Fibroblast of skin of abdomen (primary cell): ENCODE measurements at regions not wholly inside any gene's neighbourhood (a gene's known extent, or its start where the extent isn't known, plus 50 kb on each side); places are given as distances from the start of the nearest gene placed in this dataset.
A peak's percentile ranks its signal among the peaks of the same experiment; 100 is the strongest.
"Not testable (repeated sequence)": the region's sequence is repeated elsewhere in the genome, so short reads cannot be mapped to it uniquely, and the experiment has no call there.

Source experiments
- DNase-seq: peaks from one replicate; pipeline ENCODE4 v3.0.0-alpha.2; 2013

DNA sequence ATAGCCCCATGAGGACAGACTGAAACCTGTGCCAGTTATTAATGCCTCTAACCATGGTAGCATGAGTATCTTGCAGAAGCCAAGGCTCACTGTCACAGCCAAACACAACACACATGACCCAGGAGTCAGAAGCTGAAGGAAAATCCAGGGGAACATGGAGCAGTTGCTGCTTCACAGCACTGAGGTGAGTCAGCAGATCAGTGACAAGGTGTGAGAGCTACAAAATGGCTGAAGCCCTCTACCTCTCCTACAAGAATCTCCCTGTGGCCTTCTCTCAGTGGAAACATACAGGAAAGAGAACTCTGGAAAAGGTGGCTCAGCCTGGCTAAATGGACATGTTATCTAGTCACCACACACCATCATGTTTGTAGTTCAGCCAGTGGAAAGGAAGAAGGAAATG, 93.5 kb downstream of the NAB1 start:
- DNase-seq, result no peak

DNA sequence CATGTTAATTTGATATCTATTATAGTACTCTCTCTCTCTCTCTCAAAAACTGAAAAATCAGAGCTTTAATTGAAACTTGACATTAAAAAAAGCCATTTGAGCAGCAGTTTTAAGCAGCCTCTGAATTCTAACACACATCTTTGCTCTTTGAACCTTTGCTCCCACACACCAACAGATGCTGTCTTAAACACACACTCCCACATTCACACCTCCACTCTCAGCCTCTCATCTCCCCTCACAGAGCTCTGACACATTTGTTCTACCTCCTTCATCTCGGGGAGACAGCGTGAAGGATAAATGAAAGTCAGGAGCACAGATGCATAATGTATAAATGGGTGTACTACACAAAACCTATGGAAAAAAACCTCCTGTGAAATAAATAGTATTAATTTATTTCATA, 95.2 kb downstream of the NAB1 start:
- no peak for DNase-seq

DNA sequence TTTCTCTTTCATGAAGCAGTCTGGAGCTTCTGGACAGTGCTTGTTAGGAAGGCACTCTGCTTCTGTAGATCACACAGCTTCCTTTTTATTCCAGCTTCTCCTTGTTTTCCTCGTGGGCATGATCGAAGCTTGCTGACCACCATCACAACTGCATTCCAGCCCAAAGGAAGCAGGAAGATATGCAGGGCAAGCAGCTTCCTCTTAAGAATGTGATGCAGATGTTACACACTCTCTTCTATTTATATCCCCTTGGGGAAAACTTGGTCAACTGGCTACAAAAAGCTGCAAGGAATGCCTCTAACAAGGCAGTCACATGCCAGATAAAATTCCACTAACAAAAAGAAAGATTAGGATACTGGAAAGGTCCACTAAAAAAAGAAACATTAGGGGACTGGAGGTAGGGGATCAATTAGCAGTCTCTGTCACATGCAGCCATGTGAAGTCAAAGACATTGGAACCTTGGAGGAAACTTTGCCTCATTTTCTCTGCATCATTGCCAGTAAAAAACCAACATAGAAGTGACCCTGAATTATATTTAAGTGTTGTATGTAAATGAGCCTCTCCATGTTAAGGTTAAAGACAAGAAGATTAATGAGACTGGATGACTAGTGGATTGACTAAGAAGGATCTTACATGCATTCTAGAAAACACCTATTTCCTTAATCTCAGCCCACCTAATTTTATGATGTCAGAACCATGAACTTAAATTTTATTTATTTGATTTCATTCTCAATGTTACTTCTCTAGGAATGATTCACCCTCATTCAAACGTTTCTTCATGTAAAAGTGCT, 98.3 kb downstream of the NAB1 start:
- DNase-seq, result peak; percentile 68

- DNase-seq, result no peak
Measured at GRCh38 chr2:190748966-190749365, 100.1 kb downstream of the NAB1 start.

GRCh38 chr2:190755772-190756415, 107.0 kb downstream of the NAB1 start:
- peak; percentile 39 for DNase-seq

- DNase-seq, result peak; percentile 70
Measured at GRCh38 chr2:190759749-190760213, 110.9 kb downstream of the NAB1 start.

DNA sequence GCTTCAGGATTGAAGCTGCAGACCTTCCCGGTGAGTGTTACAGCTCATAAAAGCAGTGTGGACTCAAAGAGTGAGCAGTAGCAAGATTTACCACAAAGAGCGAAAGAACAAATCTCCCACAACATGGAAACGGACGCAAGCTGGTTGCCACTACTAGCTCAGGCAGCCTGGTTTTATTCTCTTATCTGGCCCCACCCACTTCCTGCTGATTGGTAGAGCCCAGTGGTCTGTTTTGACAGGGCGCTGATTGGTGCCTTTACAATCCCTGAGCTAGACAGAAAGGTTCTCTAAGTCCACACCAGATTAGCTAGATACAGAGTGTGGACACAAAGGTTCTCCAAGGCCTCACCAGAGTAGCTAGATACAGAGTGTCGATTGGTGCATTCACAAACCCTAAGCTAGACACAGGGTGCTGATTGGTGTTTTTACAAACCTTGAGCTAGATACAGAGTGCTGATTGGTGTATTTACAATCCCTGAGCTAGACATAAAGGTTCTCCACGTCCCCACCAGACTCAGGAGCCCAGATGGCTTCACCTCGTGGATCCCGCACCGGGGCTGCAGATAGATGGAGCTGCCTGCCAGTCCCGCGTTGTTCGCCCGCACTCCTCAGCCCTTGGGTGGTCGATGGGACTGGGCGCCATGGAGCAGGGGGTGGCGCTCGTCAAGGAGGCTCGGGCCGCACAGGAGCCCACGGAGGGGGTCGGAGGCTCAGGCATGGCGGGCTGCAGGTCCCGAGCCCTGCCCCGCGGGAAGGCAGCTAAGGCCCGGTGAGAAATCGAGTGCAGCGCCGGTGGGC, 111.7 kb downstream of the NAB1 start:
- not testable (repeated sequence) for DNase-seq

- DNase-seq, result not testable (repeated sequence)
Measured at GRCh38 chr2:190761216-190761615, 112.3 kb downstream of the NAB1 start.

- DNase-seq, result no peak
Measured at GRCh38 chr2:190762566-190762965, 113.7 kb downstream of the NAB1 start.

DNA sequence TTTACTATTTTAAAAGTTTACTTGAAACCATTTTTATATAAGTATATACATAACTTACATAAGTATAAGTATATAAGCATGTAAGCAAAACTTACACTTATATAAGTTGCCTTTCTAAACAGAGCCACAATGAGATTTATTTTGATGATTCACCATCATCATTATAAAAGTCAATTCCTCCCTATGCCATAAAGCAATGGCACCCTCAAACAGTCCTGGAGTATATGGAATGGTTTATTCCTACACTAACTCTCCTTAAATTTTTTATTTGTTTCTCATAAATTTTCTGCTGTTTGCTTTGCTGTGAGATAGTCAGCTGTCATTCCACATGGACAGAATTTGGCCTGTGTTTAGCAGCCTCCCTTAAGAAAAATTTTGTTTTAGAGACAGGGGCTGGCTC, 114.2 kb downstream of the NAB1 start:
- no peak for DNase-seq

DNA sequence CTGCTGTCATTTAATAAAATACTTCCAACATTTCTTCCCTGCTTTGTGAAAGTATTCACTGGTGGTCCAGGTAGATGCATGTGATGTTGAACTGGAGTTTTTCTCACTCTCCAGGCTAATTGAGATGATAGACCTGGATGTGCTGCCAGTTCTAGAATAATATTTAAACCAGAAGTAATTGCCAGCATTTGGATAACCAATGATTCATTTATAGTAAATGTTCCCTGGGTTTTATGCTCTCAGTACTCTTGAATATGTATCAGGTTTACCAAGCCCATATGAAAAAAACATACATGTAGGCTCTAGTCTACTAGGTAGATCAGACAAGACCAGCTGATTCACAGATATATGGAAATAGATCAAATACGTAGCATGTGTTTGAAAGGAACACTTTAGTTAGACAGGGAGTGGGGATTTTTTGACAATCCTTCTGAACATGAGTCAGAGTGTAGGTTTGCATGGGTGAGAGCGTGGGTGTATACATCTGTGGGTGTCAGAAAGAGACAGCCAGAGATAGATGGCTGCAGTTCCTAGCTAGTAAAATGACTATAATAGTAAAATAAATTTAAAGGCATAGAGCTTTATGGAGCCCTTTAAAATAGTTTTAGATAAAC, 115.1 kb downstream of the NAB1 start:
- DNase-seq, result peak; percentile 43

DNA sequence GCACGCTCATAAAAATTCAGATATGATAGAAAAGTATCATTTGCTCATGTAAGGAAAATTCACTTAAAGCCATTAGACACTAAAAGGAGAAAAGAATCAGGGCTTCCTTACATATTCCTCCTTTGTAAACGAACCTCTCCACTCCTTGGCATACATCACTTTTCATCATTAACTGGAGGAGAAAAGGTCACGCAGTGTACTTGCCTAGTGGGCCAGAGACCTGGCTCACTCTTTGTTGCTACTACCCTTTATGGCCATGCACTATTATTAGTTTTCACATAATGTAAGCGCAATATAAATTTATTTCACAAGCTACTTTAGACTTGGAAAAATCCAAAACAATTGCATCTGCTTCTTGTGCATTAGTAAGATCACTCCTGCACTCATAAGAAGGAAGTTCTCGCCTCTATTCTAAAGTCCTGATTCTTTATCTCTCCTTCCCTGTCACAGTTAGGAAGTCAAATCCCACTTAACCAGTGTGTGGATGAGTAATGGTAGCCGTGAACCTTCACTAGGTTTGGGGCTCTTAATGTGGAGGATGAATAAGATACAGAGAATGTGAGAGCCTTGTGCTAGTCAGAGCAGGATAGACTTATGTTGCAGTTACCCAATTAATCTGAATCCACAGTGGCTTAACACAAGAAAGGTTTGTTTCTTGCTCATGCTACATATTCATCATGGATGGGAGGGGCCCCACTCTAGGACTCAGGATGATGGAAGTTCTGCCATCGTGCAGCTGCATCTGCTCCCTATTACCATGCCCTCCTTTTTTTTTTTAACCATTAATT, 115.0 kb upstream of the GLS start:
- peak; percentile 91 for DNase-seq

DNA sequence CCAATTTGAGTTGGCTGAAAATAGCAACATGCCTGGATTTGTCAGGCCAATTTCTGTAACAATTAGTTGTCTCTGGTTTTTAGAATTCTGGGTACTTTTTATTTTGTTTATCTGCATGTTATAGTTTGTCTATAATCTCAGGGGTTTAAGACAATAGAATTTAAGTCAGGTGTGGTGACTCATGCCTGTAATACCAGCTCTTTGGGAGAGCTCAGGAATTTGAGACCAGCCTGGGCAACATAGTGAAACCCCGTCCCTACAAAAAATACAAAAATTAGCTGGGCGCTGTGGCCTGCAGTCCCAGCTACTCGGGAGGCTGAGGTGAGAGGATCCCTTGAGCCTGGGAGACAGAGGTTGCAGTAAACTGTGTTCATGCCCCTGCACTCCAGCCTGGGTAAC, 114.4 kb upstream of the GLS start:
- no peak for DNase-seq

DNA sequence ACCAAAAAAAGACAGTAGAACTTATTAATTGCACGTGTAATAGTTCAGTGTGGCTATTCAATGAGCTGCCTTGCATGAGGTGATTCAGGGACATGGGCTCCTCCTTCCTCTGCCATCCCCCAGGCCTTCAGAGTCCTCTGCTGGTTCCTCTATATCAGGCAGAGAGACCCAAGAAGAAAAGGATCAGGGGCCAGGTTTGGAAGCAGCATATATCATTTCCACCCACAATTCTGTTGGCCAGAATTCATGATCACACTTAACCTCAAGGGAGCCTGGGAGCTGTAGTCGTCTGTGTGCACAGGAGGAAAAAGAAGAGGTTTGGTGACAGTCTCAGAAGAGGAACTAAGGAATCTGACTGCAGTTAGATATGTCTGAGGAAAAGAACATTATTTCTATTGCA, 114.0 kb upstream of the GLS start:
- peak; percentile 13 for DNase-seq

DNA sequence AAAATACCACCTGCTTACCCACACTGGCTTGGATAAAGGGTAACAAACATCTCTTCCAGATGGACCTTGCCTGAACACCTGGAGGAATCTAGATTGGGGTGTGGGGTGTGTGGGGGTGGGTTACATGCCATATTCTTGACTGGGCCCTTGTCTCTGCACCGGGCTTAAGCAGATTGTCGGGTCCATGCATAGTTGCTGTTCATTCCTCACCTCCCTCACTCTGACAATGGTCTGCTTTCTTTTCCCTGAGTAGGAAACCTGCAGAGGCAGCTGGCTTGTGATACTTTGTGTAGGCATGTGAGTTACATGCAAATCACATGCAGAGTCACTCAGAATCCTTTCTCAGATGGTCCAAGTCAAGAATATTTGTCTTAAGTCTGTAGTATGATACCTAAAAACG, 112.8 kb upstream of the GLS start:
- DNase-seq, result no peak

GRCh38 chr2:190769258-190769657, 111.4 kb upstream of the GLS start:
- DNase-seq, result no peak

GRCh38 chr2:190771726-190772125, 108.9 kb upstream of the GLS start:
- no peak for DNase-seq

- DNase-seq, result no peak
Measured at GRCh38 chr2:190780594-190780993, 100.0 kb upstream of the GLS start.

GRCh38 chr2:190781604-190782198, 98.9 kb upstream of the GLS start:
- DNase-seq, result peak; percentile 58

DNA sequence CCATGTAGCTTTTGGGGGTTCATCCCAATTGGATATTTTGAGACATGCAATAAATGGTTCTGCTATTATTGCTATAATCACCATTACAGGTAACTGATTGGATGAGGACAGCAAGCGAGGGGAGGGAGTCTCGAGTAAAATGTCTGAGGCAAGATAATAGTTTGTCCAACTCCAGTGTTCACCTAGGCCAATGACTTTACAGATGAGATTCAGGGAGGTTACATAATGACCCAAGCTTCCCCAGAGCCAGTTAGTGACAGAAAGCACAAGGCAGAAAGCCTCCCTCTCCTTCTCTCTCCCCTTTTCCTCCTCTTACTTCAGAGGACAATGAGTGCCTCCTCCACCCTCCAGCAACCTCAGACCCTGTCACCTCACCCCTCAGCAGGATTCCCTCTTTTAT, 98.4 kb upstream of the GLS start:
- DNase-seq, result no peak

- DNase-seq, result no peak
Measured at GRCh38 chr2:190783513-190784263, 96.9 kb upstream of the GLS start.
